ENCODE measurements at regions not wholly inside any gene's neighbourhood (a gene's known extent, or its start where the extent isn't known, plus 50 kb on each side); places are given as distances from the start of the nearest gene placed in this dataset.

DNA sequence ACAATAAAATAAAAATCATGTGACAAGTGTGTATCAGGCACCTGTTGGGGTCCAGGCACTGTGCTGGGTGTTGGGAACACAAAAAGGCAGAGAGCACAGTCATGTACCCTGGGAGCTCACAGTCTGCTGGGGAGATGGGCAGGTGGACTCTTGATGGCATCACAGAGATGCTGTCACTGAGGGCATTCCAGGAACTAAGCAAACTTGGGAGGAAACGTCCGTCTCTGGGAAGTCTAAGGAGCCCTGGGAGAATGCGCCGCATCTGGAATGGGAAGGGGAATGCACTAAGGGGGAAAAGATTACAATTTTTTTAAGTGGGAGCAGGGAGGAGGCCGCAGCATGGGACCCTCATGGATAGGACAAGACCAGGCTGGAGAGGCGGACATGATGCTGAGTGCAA, 80.9 kb upstream of the ZNF423 start:
- TF ChIP-seq SUZ12 (IDR thresholded peaks at IDR 0.05; ENCODE audit: extremely low read depth, insufficient read depth, insufficient read length), result no peak
- TF ChIP-seq ZNF274 (IDR thresholded peaks at IDR 0.05; ENCODE audit: low read depth, low read length), result no peak

Data from NT2/D1 (cell line).